ENCODE measurements at regions not wholly inside any gene's neighbourhood (a gene's known extent, or its start where the extent isn't known, plus 50 kb on each side); places are given as distances from the start of the nearest gene placed in this dataset.

- DNase-seq (no peak), FAIRE-seq (no peak), ATAC-seq (peak in 2 of 4 donors; percentile 4 to 5)
- Histone ChIP-seq H3K9me3 (no peaks in the 10 kb centered on the region), H3K4me3 (peak overlapping the region in 2 of 4 donors; percentile 59 to 68), H3K27ac (no peak overlapping the region), H3K4me1 (peaks cover 10 to 11% (median 11%) of the 10 kb centered on the region in 3 donors), H3K36me3 (no peaks in the 10 kb centered on the region), H3K27me3 (no peaks in the 10 kb centered on the region)
- no peak for TF ChIP-seq CTCF (IDR thresholded peaks at IDR 0.05)
- 83% methylated on average over 8 of the region's 8 CpGs for WGBS, 2 donors
- intact Hi-C loops (cut with DNase I): loop anchor here in 2 of 3 donors (5.0 to 10.0 kb wide), 2 partner anchors 289 to 292 kb away; no protein-coding TSS in a partner anchor
Observed at GRCh38 chr2:172173174-172173706, 70.5 kb upstream of the DLX2 start.

- Histone ChIP-seq H3K36me3 (no peaks in the 10 kb centered on the region), H3K27ac (no peak overlapping the region), H3K4me1 (no peaks in the 10 kb centered on the region), H3K27me3 (no peaks in the 10 kb centered on the region), H3K9me3 (no peaks in the 10 kb centered on the region), H3K4me3 (no peak overlapping the region)
- WGBS, 2 donors: 85 to 86% methylated on average over 3 of the region's 3 CpGs
- no peak for TF ChIP-seq CTCF (IDR thresholded peaks at IDR 0.05)
- ATAC-seq: no peak
- no peak for FAIRE-seq
- intact Hi-C loops (cut with DNase I): loop anchor here in 1 of 3 donors (10.0 kb wide), 1 partner anchor 287 kb away; no protein-coding TSS in a partner anchor
- DNase-seq: no peak
Observed at GRCh38 chr2:172177581-172177980, 74.9 kb upstream of the DLX2 start.

- Histone ChIP-seq H3K27ac (no peak overlapping the region), H3K27me3 (no peaks in the 10 kb centered on the region), H3K4me1 (no peaks in the 10 kb centered on the region), H3K36me3 (no peaks in the 10 kb centered on the region), H3K4me3 (no peak overlapping the region), H3K9me3 (no peaks in the 10 kb centered on the region)
- ATAC-seq: no peak
- no peak for DNase-seq
- intact Hi-C loops (cut with DNase I): loop anchor here in 1 of 3 donors (10.0 kb wide), 1 partner anchor 287 kb away; no protein-coding TSS in a partner anchor
- WGBS, 2 donors: 90 to 94% methylated on average over 1 of the region's 1 CpG
- no peak for FAIRE-seq
- no peak for TF ChIP-seq CTCF (IDR thresholded peaks at IDR 0.05)
Observed at GRCh38 chr2:172177996-172178395, 75.3 kb upstream of the DLX2 start.

- WGBS, 2 donors: 71 to 72% methylated on average over 4 of the region's 4 CpGs
- H3K27me3 ChIP-seq: no peaks in the 10 kb centered on the region
- H3K4me3 ChIP-seq: no peak overlapping the region
- FAIRE-seq (no peak), ATAC-seq (no peak), DNase-seq (no peak)
- intact Hi-C loops (cut with DNase I): loop anchor here in 1 of 3 donors (10.0 kb wide), 1 partner anchor 286 kb away; no protein-coding TSS in a partner anchor
- no peaks in the 10 kb centered on the region for H3K36me3 ChIP-seq
- no peaks in the 10 kb centered on the region for H3K9me3 ChIP-seq
- no peak overlapping the region for H3K27ac ChIP-seq
- no peak for TF ChIP-seq CTCF (IDR thresholded peaks at IDR 0.05)
- H3K4me1 ChIP-seq: no peaks in the 10 kb centered on the region
Observed at GRCh38 chr2:172179045-172179701, 76.5 kb upstream of the DLX2 start.

GRCh38 chr2:172181840-172182239 is 79.1 kb upstream of the DLX2 start:
- intact Hi-C loops (cut with DNase I): no loop called here
- Histone ChIP-seq H3K27ac (no peak overlapping the region), H3K4me1 (no peaks in the 10 kb centered on the region), H3K9me3 (no peaks in the 10 kb centered on the region), H3K36me3 (no peaks in the 10 kb centered on the region), H3K27me3 (no peaks in the 10 kb centered on the region), H3K4me3 (no peak overlapping the region)
- DNase-seq: no peak
- no peak for ATAC-seq
- no peak for TF ChIP-seq CTCF (IDR thresholded peaks at IDR 0.05)
- WGBS, 2 donors: 59 to 68% methylated on average over 3 of the region's 3 CpGs
- no peak for FAIRE-seq
